Activated CD4-positive, alpha-beta T cell treated with anti-CD3 and anti-CD28 coated beads, Interleukin-2, amount 50 U/mL, for 24 hours (primary cell): ENCODE measurements at regions not wholly inside any gene's neighbourhood (a gene's known extent, or its start where the extent isn't known, plus 50 kb on each side); places are given as distances from the start of the nearest gene placed in this dataset.
A peak's percentile ranks its signal among the peaks of the same experiment; 100 is the strongest.

Experiments used
- DNase-seq, 2 donors: peaks; one replicate each; pipeline ENCODE4 v3.0.0-alpha.2; 2020; ENCODE audit warnings: low read depth in 1 of 2, low spot score in 1 of 2

- no peak for DNase-seq
These were observed 238.0 kb downstream of the TFAP2C start for GRCh38 chr20:56867128-56867527.

GRCh38 chr20:56868746-56869145, 239.6 kb downstream of the TFAP2C start:
- no peak for DNase-seq

- DNase-seq: no peak
These were observed 241.2 kb downstream of the TFAP2C start for GRCh38 chr20:56870271-56870670.

- no peak for DNase-seq
These were observed 242.6 kb downstream of the TFAP2C start for GRCh38 chr20:56871691-56872090.

GRCh38 chr20:56872620-56873458, 243.7 kb downstream of the TFAP2C start:
- DNase-seq: no peak

- DNase-seq: no peak
These were observed 244.7 kb downstream of the TFAP2C start for GRCh38 chr20:56873836-56874235.

- no peak for DNase-seq
These were observed 246.1 kb downstream of the TFAP2C start for GRCh38 chr20:56875052-56875659.

GRCh38 chr20:56875803-56876202, 246.7 kb downstream of the TFAP2C start:
- DNase-seq: no peak

- no peak for DNase-seq
These were observed 256.4 kb downstream of the TFAP2C start for GRCh38 chr20:56885521-56885920.

- DNase-seq: no peak
These were observed 260.9 kb downstream of the TFAP2C start for GRCh38 chr20:56890011-56890410.

GRCh38 chr20:56893226-56893917, 264.3 kb downstream of the TFAP2C start:
- peak in 1 of 2 donors; percentile 1 for DNase-seq

- no peak for DNase-seq
These were observed 267.3 kb downstream of the TFAP2C start for GRCh38 chr20:56896447-56896846.

GRCh38 chr20:56897318-56897957, 268.3 kb downstream of the TFAP2C start:
- no peak for DNase-seq

GRCh38 chr20:56897958-56898349, 268.8 kb downstream of the TFAP2C start:
- DNase-seq: no peak

- DNase-seq: no peak
These were observed 270.4 kb downstream of the TFAP2C start for GRCh38 chr20:56899506-56899905.

GRCh38 chr20:56900252-56900651, 271.1 kb downstream of the TFAP2C start:
- no peak for DNase-seq

GRCh38 chr20:56903421-56903820, 274.3 kb downstream of the TFAP2C start:
- DNase-seq: no peak

GRCh38 chr20:56903858-56904257, 274.8 kb downstream of the TFAP2C start:
- no peak for DNase-seq

GRCh38 chr20:56909918-56910714, 281.0 kb downstream of the TFAP2C start:
- no peak for DNase-seq

- DNase-seq: no peak
These were observed 282.8 kb downstream of the TFAP2C start for GRCh38 chr20:56911946-56912345.

- DNase-seq: no peak
These were observed 285.4 kb downstream of the TFAP2C start for GRCh38 chr20:56914532-56914931.
